RWPE2 (cell line): ENCODE measurements at regions not wholly inside any gene's neighbourhood (a gene's known extent, or its start where the extent isn't known, plus 50 kb on each side); places are given as distances from the start of the nearest gene placed in this dataset.

Experiments
- ATAC-seq: fragments of 200-7000 bp; cut with Tn5 transposase; 3 replicates; pipeline ENCODE4 v1.9.1; 2021; ENCODE audit warnings: low read depth
- DNase-seq: peaks from one replicate; pipeline ENCODE4 v3.0.0-alpha.2; 2020; ENCODE audit warnings: low spot score
- H3K27ac ChIP-seq: fragments of 450-650 bp; 2 replicates; pipeline ENCODE4 v1.5.1; 2017; ENCODE audit warnings: mild to moderate bottlenecking; ENCODE audit not compliant: poor library complexity, severe bottlenecking
- H3K27me3 ChIP-seq: fragments of 250-450 bp; sonication (Bioruptor Pico); 2 replicates; pipeline ENCODE4 v1.5.1; 2021; ENCODE audit warnings: mild to moderate bottlenecking, moderate library complexity; ENCODE audit not compliant: insufficient read depth, poor library complexity, severe bottlenecking
- H3K36me3 ChIP-seq: fragments of 250-450 bp; sonication (Bioruptor Pico); 2 replicates; pipeline ENCODE4 v1.5.1; 2020; ENCODE audit warnings: low read depth, mild to moderate bottlenecking, moderate library complexity
- H3K4me1 ChIP-seq: fragments of 250-450 bp; sonication (Bioruptor Pico); 2 replicates; pipeline ENCODE4 v1.5.1; 2021; ENCODE audit warnings: mild to moderate bottlenecking, moderate library complexity; ENCODE audit not compliant: insufficient read depth, poor library complexity, severe bottlenecking
- H3K4me3 ChIP-seq: fragments of 250-450 bp; sonication (Bioruptor Pico); 2 replicates; pipeline ENCODE4 v1.5.1; 2021; ENCODE audit warnings: mild to moderate bottlenecking, moderate library complexity; ENCODE audit not compliant: severe bottlenecking
- H3K9me3 ChIP-seq: fragments of 250-450 bp; sonication (Bioruptor Pico); 2 replicates; pipeline ENCODE4 v1.5.1; 2021; ENCODE audit warnings: mild to moderate bottlenecking, moderate library complexity; ENCODE audit not compliant: severe bottlenecking
- CTCF ChIP-seq: fragments of 450-650 bp; IDR thresholded peaks from one replicate; pipeline ENCODE4 v1.5.1; 2017; ENCODE audit warnings: mild to moderate bottlenecking, moderate library complexity; ENCODE audit not compliant: poor library complexity, severe bottlenecking

- no peak for TF ChIP-seq CTCF
- H3K4me3 ChIP-seq = no peak overlapping the region
- H3K27ac ChIP-seq = no peak overlapping the region
- H3K4me1 ChIP-seq = no peaks in the 10 kb centered on the region
- no peaks in the 10 kb centered on the region for H3K36me3 ChIP-seq
- ATAC-seq = no peak
- H3K27me3 ChIP-seq = no peaks in the 10 kb centered on the region
- no peak for DNase-seq
- no peaks in the 10 kb centered on the region for H3K9me3 ChIP-seq
These were observed 297.6 kb upstream of the C2CD4B start for GRCh38 chr15:62462721-62463120.

GRCh38 chr15:62464705-62465104, 299.6 kb upstream of the C2CD4B start:
- H3K9me3 ChIP-seq = no peaks in the 10 kb centered on the region

GRCh38 chr15:62465173-62465572, 300.1 kb upstream of the C2CD4B start:
- TF ChIP-seq CTCF = no peak
- no peaks in the 10 kb centered on the region for H3K27me3 ChIP-seq
- H3K4me1 ChIP-seq = no peaks in the 10 kb centered on the region
- no peaks in the 10 kb centered on the region for H3K9me3 ChIP-seq
- no peaks in the 10 kb centered on the region for H3K36me3 ChIP-seq
- H3K4me3 ChIP-seq = no peak overlapping the region
- no peak overlapping the region for H3K27ac ChIP-seq
- DNase-seq (no peak), ATAC-seq (no peak)

More at GRCh38 chr15:62464705-62465104, 299.6 kb upstream of the C2CD4B start:
- ATAC-seq (0 out of 3 replicates have a peak, but pooled peaks have one; percentile 46), DNase-seq (no peak)
- no peaks in the 10 kb centered on the region for H3K4me1 ChIP-seq
- H3K36me3 ChIP-seq = no peaks in the 10 kb centered on the region
- no peaks in the 10 kb centered on the region for H3K27me3 ChIP-seq
- no peak overlapping the region for H3K27ac ChIP-seq
- TF ChIP-seq CTCF = no peak
- no peak overlapping the region for H3K4me3 ChIP-seq

DNA sequence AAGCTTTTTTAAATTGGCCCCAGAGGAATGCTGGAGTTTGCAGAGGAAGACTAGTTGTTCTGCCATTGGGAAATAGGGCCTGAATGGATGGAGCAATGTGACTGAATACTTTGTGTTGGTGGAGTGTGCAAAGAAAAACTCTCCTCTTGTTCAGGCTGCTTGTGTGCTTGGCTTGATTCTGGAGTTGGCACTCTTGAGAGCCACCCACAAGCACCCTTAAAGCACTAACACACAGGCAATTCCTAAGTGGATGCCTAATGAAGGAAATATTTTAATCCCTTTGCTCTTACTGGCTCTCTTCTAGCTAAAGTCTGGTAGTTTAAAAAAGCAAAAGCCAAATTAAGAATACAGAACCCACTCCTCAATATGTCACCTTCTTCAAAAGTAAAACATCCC, 304.4 kb upstream of the C2CD4B start:
- no peaks in the 10 kb centered on the region for H3K36me3 ChIP-seq
- no peak for ATAC-seq
- H3K27ac ChIP-seq = no peak overlapping the region

More for the DNA sequence above, 304.4 kb upstream of the C2CD4B start:
- DNase-seq = no peak
- no peaks in the 10 kb centered on the region for H3K9me3 ChIP-seq
- no peaks in the 10 kb centered on the region for H3K27me3 ChIP-seq
- no peak for TF ChIP-seq CTCF
- no peaks in the 10 kb centered on the region for H3K4me1 ChIP-seq
- no peak overlapping the region for H3K4me3 ChIP-seq
